Kidney tubule cell (primary cell): ENCODE measurements at regions not wholly inside any gene's neighbourhood (a gene's known extent, or its start where the extent isn't known, plus 50 kb on each side); places are given as distances from the start of the nearest gene placed in this dataset.
"Not testable (repeated sequence)": the region's sequence is repeated elsewhere in the genome, so short reads cannot be mapped to it uniquely, and the experiment has no call there.

Experiments used
- DNase-seq: peaks from one replicate; pipeline ENCODE4 v3.0.0-alpha.2; 2018; ENCODE audit warnings: low spot score

GRCh38 chr10:120204877-120205276 is 252.2 kb upstream of the PLPP4 start:
- no peak for DNase-seq

- DNase-seq = no peak
Observed at GRCh38 chr10:120205368-120206018, 251.5 kb upstream of the PLPP4 start.

DNA sequence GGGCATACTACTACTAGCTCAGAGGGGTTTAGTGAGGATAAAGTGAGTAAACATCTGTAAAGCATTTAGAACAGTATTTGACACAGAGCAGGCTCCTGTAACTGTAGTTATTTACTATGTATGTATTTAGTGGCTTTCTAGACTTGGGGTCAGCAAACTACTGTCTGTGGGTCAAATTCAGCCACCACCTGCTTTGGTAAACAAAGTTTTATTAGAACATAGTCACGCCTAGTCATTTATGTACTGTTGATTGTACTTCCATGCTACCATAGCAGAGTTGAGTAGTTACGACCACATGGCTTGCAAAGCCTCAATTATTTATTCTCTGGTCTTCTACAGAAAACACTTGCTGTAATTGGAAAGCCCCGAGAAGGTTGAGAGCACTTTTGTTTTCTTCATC is 248.5 kb upstream of the PLPP4 start:
- no peak for DNase-seq

- no peak for DNase-seq
Observed at GRCh38 chr10:120209124-120209762, 247.8 kb upstream of the PLPP4 start.

DNA sequence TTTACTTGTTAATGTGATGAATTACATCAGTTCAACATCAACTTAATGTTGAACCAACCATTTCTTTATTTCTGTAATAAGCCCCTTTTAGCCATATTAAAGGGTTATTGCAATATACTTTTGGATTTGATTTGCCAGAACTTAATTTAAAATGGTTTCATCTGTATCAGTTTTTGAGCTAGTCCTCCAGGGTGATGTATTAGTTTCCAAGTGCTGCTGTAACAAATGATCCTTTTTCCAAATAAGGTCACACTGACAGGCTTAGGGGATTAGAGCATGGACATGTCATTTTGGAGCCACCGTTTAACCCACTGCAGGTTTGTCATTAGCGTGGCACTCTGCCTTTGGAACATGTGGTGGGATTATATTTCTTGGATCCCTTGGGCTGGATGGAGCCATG is 244.8 kb upstream of the PLPP4 start:
- DNase-seq = no peak

DNA sequence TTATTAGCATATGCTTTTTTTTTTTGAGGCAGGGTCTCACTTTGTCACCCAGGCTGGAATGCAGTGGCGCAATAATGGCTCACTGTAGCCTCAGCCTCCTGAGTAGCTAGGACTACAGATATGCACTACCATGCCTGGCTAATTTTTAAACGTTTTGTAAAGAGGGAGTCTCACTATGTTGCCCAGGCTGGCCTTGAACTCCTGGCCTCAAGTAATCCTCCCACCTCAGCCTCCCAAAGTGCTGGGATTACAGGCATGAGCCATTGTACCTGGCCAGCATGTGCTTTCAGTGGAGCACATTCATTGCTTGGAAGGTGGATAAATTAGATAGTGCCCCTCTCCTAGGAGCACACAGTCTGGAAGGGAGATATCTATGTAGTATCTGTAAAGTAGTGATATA is 243.7 kb upstream of the PLPP4 start:
- DNase-seq = not testable (repeated sequence)

- no peak for DNase-seq
Observed at GRCh38 chr10:120217736-120218135, 239.3 kb upstream of the PLPP4 start.

DNA sequence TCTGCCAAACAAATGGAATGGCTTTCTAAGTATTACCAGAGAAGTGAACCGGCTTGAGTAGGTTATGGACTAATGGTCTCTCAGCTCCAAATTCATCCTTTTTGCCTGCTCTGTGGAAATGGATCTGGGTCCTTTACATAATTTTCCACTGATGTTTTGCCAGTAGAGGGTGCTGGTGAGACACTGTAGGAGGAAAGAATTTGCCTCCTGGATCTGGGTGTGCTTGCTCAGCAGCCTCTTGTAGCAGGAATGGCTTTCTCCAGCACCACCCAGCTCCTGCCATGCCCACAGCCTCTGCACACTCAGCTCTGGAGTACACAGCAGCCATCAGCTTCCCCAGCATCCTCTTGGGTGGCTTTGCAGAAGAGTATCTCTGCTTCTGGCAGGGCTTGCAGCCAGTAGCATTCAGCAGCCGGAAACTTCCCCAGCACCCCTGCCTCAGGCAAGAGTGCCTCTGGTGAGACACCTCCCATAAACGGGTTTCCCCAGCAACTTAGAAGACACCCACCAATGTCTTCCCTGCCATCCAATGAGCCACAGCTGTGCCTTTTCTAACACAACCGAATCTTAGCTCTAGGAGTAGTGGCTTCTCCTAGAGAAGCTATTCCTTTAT is 235.0 kb upstream of the PLPP4 start:
- peak; percentile 76 for DNase-seq

GRCh38 chr10:120229641-120230040 is 227.4 kb upstream of the PLPP4 start:
- no peak for DNase-seq

DNA sequence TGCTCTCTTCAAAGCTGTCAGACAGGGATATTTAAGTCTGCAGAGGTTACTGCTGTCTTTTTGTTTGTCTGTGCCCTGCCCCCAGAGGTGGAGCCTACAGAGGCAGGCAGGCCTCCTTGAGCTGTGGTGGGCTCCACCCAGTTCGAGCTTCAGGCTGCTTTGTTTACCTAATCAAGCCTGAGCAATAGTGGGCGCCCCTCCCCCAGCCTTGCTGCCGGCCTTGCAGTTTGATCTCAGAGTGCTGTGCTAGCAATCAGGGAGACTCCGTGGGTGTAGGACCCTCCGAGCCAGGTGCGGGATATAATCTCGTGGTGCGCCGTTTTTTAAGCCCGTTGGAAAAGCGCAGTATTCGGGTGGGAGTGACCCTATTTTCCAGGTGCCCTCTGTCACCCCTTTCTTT is 217.3 kb upstream of the PLPP4 start:
- DNase-seq = not testable (repeated sequence)

- no peak for DNase-seq
Observed at GRCh38 chr10:120251821-120252442, 205.1 kb upstream of the PLPP4 start.

DNA sequence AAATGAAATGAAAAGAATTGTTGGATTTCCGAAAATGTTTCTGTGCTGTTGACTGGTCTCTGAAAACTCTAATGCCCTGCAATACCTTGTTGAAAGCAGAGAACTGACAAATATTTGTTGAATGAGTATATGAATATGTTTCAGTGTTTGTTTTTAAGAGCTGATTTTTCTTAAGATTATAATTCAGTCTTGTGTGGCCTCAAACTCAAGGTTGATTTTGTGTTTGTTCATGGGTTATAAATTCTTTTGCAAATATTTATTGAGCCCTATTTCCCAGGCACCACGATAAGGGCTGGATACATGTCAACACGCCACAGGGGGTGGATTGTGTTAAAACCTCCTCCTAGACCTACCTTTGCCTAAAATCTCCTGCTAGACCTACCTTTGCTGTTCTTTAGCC is 203.9 kb upstream of the PLPP4 start:
- DNase-seq = no peak

- DNase-seq = no peak
Observed at GRCh38 chr10:120260456-120260855, 196.6 kb upstream of the PLPP4 start.

DNA sequence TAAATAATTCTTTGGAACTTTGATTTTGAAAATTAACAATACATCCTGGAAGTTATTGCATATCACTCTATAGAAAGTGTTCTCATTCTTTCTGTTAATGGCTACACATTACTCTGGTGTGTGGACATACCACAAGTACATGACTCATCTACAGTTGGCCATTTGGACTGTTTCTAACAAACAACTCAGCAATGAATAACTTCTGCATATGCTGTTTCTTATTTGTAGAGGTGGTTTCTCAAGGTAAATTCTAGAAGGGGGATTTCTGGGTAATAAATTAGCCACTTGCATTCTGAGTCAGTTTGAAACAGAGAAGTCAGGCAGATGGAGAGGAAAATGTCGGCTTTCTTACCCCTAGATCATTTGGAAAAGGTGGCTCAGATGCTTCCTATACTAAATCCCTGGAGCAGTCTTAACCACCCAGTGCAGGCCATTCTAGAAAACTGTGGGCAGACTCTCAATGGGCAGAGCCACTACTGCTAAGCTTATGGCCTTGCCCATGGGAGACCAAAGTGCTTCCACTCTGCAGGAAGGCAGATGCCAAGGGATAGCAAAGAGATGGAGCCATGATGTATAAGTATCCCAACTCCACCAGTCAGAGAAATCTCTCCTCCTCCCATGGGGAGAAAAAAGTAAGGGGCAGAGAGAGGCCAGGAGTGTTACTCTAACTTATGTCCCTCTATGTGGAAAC is 194.0 kb upstream of the PLPP4 start:
- DNase-seq = peak; percentile 88

GRCh38 chr10:120266022-120266421 is 191.0 kb upstream of the PLPP4 start:
- no peak for DNase-seq

DNA sequence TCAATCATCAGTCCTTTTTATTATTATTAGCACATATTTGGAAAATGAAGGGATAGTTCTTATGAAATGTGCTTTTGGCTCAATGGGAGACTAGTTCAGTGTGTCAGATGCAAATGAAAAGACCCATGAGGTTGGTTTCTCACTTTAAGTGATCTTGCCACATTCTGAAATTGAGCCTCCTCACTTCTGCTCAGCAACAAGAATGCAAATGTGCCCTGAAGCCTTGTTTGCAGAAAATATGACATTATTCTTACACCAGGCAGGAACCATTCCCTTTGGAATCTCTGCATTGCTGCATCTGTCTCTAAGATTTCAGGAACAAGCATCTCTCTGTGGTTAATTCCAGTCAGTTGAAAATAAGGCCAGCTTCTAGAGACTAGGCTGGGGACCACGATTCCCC is 186.1 kb upstream of the PLPP4 start:
- DNase-seq = no peak

DNA sequence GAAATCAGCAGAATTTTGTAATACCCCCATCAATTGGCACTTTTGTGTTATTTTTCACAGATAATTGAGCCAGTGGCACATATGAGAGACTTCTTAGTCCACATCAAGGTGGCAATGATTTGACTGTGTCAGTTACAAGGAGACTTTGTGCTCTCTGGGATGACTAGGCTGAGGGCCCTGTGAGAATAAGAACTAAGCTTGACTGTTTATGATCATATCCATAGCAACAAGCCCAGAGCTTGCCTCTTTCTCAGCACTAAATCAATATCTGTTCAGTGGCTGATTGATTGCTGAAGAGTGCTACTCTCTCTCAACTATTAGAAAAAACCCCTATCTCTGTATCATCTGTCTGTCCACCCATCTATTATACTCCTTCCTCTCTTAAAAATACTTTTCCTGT is 185.3 kb upstream of the PLPP4 start:
- no peak for DNase-seq

GRCh38 chr10:120272350-120272749 is 184.7 kb upstream of the PLPP4 start:
- no peak for DNase-seq

DNA sequence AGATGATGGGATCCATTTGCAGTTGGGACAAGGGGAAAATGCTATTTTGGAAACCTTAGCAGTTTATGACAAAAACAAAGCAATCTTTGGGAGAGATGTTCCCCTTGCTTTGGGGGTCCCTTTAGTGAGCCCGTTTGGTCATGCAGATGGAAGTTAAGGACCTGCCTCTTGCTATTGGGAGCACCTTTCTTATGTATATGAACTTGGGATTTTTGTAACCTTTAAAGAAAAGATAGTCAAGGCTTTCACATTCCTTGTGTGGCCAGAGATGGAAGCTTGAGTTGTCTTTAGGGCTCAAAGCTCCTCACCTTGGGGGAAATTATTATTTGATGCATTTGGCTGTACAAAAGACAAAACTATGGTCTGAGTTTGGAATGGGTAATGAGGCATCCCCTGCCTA is 179.0 kb upstream of the PLPP4 start:
- DNase-seq = no peak

- no peak for DNase-seq
Observed at GRCh38 chr10:120279196-120279595, 177.8 kb upstream of the PLPP4 start.

DNA sequence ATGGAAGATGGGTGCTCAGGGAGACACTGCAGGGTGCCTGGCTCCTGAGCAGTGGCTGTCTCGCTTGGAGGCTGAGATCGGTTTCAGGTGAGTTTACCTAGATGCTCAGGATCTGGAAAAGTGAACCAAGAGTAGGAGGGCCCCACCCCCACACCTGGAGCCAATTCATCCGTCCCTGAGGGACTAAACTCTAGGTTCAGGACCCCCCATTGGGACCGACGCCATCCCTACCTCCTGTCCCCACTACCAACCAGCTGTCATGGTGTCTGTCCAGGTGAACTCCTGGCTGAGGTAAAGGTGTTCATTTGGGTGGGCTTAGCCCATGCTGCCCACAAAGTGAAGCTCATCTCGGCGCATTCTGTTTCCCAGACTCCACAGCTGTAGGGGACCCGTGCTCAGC is 174.6 kb upstream of the PLPP4 start:
- DNase-seq = no peak

GRCh38 chr10:120282846-120283492 is 174.1 kb upstream of the PLPP4 start:
- no peak for DNase-seq
